ENCODE measurements at regions not wholly inside any gene's neighbourhood (a gene's known extent, or its start where the extent isn't known, plus 50 kb on each side); places are given as distances from the start of the nearest gene placed in this dataset.

- no peaks in the 10 kb centered on the region for H3K79me2 ChIP-seq (replicated peaks; ENCODE audit: insufficient read depth, low read length)
- no peak overlapping the region for H3K4me2 ChIP-seq (ENCODE audit: low read length)
- no peaks in the 10 kb centered on the region for H3K27me3 ChIP-seq (ENCODE audit: insufficient read depth, low read depth, low read length)
- no peaks in the 10 kb centered on the region for H3K36me3 ChIP-seq (ENCODE audit: insufficient read depth, low read length)
- H3K4me3 ChIP-seq (ENCODE audit: low read length), result no peak overlapping the region
- TF ChIP-seq REST (IDR thresholded peaks at IDR 0.05; ENCODE audit: borderline replicate concordance) (no peak), MXI1 (conservative IDR thresholded peaks at IDR 0.05; ENCODE audit: poor library complexity, severe bottlenecking) (no peak), SMC3 (conservative IDR thresholded peaks at IDR 0.05; ENCODE audit: poor library complexity) (no peak), EZH2 (IDR thresholded peaks at IDR 0.05; ENCODE audit: borderline replicate concordance, insufficient read depth, low read length, poor library complexity, severe bottlenecking) (no peak), POLR2AphosphoS5 (IDR thresholded peaks at IDR 0.05) (no peak), TAF1 (IDR thresholded peaks at IDR 0.05; ENCODE audit: low read depth) (no peak), RAD21 (conservative IDR thresholded peaks at IDR 0.05) (no peak), CTCF (IDR thresholded peaks at IDR 0.05; ENCODE audit: poor library complexity, severe bottlenecking) (no peak), EP300 (conservative IDR thresholded peaks at IDR 0.05; ENCODE audit: poor library complexity, severe bottlenecking) (no peak)
- H3K27ac ChIP-seq (ENCODE audit: low read length), result no peak overlapping the region
- no peaks in the 10 kb centered on the region for H3K9me2 ChIP-seq (ENCODE audit: insufficient read depth, low read length)
- no peak overlapping the region for H2AFZ ChIP-seq (ENCODE audit: low read depth, low read length)
- H3K9me3 ChIP-seq (ENCODE audit: low read length), result no peaks in the 10 kb centered on the region
- H3F3A ChIP-seq (ENCODE audit: insufficient read depth, low read length, poor library complexity, severe bottlenecking), result no peaks in the 10 kb centered on the region
- no peak overlapping the region for H3K9ac ChIP-seq (ENCODE audit: low read length)
- no peaks in the 10 kb centered on the region for H4K20me1 ChIP-seq (ENCODE audit: insufficient read depth)
Measured at GRCh38 chr5:116842514-116842961, 267.9 kb upstream of the SEMA6A start.

- Histone ChIP-seq H3K79me2 (replicated peaks; ENCODE audit: insufficient read depth, low read length) (no peaks in the 10 kb centered on the region), H3K9ac (ENCODE audit: low read length) (no peak overlapping the region), H3K4me3 (ENCODE audit: low read length) (no peak overlapping the region), H2AFZ (ENCODE audit: low read depth, low read length) (no peak overlapping the region), H3F3A (ENCODE audit: insufficient read depth, low read length, poor library complexity, severe bottlenecking) (no peaks in the 10 kb centered on the region), H3K27ac (ENCODE audit: low read length) (no peak overlapping the region), H3K9me3 (ENCODE audit: low read length) (no peaks in the 10 kb centered on the region), H3K4me2 (ENCODE audit: low read length) (no peak overlapping the region), H4K20me1 (ENCODE audit: insufficient read depth) (no peaks in the 10 kb centered on the region), H3K36me3 (ENCODE audit: insufficient read depth, low read length) (no peaks in the 10 kb centered on the region), H3K9me2 (ENCODE audit: insufficient read depth, low read length) (no peaks in the 10 kb centered on the region), H3K27me3 (ENCODE audit: insufficient read depth, low read depth, low read length) (no peaks in the 10 kb centered on the region)
- TF ChIP-seq TAF1 (IDR thresholded peaks at IDR 0.05; ENCODE audit: low read depth), result no peak
- no peak for TF ChIP-seq MXI1 (conservative IDR thresholded peaks at IDR 0.05; ENCODE audit: poor library complexity, severe bottlenecking)
- no peak for TF ChIP-seq REST (IDR thresholded peaks at IDR 0.05; ENCODE audit: borderline replicate concordance)
- TF ChIP-seq EP300 (conservative IDR thresholded peaks at IDR 0.05; ENCODE audit: poor library complexity, severe bottlenecking), result no peak
- no peak for TF ChIP-seq SMC3 (conservative IDR thresholded peaks at IDR 0.05; ENCODE audit: poor library complexity)
- no peak for TF ChIP-seq EZH2 (IDR thresholded peaks at IDR 0.05; ENCODE audit: borderline replicate concordance, insufficient read depth, low read length, poor library complexity, severe bottlenecking)
- TF ChIP-seq RAD21 (conservative IDR thresholded peaks at IDR 0.05), result no peak
- no peak for TF ChIP-seq CTCF (IDR thresholded peaks at IDR 0.05; ENCODE audit: poor library complexity, severe bottlenecking)
- TF ChIP-seq POLR2AphosphoS5 (IDR thresholded peaks at IDR 0.05), result no peak
Measured at GRCh38 chr5:116841734-116842133, 267.1 kb upstream of the SEMA6A start.
